BJ (cell line): ENCODE measurements at regions not wholly inside any gene's neighbourhood (a gene's known extent, or its start where the extent isn't known, plus 50 kb on each side); places are given as distances from the start of the nearest gene placed in this dataset.

Experiments
- CTCF ChIA-PET: fragments of 350-600 bp; formaldehyde crosslinking; extraction: SDS; loops from one replicate; lab custom pipeline; 2021; ENCODE audit warnings: antibody characterized with exemption, inconsistent platforms; lab: Yijun Ruan, JAX
- POLR2A ChIA-PET: fragments of 300-600 bp; sonication (Branson Sonifier 250); formaldehyde crosslinking; extraction: SDS; loops from one replicate; lab custom pipeline; 2021; ENCODE audit warnings: antibody characterized with exemption; lab: Charles Lee
- DNase-seq: peaks from one replicate; pipeline ENCODE4 v3.0.0-alpha.2; 2011; ENCODE audit warnings: low read depth
- H3K27me3 ChIP-seq: 2 replicates; pipeline ENCODE4 v1.6.0; 2011; ENCODE audit warnings: low read length; ENCODE audit not compliant: control insufficient read depth, insufficient read depth
- H3K36me3 ChIP-seq: 2 replicates; pipeline ENCODE4 v1.5.1; 2011; ENCODE audit warnings: low read length; ENCODE audit not compliant: control insufficient read depth, insufficient read depth
- H3K4me3 ChIP-seq: 2 replicates; pipeline ENCODE4 v1.5.1; 2011; ENCODE audit warnings: low read depth, mild to moderate bottlenecking, control low read depth, low read length
- TF ChIP-seq, protein P1 (sequence below): IDR thresholded peaks from 2 replicates; pipeline ENCODE4 v1.5.1; 2011; ENCODE audit warnings: low read depth, mild to moderate bottlenecking, control low read depth, inconsistent platforms, low read length, moderate library complexity; ENCODE audit not compliant: insufficient read depth

DNA sequence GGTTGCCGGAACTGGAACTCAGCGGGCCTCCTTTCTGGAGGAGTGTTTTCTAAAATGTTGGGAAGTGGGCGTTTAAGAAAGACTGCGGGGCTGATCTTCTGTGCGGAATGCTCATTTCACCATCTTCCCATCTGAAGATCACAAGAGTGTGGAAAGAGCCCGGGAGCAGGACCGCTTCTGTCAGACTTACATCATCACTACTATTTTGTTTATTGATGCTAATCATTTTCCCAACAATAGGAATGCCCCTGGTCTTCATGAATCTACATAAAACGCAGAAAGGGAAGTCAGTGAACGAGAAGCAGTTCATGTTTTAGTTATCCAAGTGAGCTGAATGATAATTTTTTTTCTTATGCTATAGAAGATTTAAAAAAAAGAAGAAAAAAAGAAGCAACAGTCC lies 447.8 kb upstream of the MKI67 start:
- H3K4me3 ChIP-seq: no peak overlapping the region
- POLR2A ChIA-PET: no interaction called here
- TF ChIP-seq, protein P1, sequence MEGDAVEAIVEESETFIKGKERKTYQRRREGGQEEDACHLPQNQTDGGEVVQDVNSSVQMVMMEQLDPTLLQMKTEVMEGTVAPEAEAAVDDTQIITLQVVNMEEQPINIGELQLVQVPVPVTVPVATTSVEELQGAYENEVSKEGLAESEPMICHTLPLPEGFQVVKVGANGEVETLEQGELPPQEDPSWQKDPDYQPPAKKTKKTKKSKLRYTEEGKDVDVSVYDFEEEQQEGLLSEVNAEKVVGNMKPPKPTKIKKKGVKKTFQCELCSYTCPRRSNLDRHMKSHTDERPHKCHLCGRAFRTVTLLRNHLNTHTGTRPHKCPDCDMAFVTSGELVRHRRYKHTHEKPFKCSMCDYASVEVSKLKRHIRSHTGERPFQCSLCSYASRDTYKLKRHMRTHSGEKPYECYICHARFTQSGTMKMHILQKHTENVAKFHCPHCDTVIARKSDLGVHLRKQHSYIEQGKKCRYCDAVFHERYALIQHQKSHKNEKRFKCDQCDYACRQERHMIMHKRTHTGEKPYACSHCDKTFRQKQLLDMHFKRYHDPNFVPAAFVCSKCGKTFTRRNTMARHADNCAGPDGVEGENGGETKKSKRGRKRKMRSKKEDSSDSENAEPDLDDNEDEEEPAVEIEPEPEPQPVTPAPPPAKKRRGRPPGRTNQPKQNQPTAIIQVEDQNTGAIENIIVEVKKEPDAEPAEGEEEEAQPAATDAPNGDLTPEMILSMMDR: no peak
- no peak for DNase-seq
- no peaks in the 10 kb centered on the region for H3K36me3 ChIP-seq
- CTCF ChIA-PET: no interaction called here
- no peaks in the 10 kb centered on the region for H3K27me3 ChIP-seq

DNA sequence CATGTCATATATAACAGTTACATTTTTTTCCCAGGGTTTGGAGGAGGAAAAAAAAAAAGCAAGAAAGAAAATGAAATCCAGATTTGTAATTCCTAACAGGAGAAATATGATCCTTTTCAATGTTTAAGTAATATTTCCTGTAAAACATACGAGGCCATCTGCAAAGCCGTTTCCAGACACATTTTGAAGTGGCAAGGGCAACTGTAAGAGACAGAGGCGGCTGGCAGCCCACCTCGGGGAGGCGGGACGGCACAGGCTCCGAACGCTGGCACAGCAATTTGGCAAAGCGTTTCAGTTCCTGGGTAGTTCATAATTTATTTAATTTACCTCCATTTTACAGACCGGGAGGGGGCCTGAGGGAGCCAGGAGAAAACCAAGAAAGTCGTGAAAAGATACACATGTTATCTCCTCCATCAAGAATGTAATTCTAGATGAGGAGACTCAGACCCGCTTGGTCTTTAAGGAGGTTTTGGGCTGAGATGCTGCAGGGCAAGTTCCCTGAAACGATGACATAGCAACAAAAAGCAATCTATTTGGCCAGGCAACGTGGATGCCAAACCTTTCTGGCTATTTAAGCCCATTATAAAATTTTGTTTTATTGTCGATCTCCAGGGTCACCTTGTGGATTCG lies 448.5 kb upstream of the MKI67 start:
- CTCF ChIA-PET: no interaction called here
- Histone ChIP-seq H3K27me3 (no peaks in the 10 kb centered on the region), H3K4me3 (no peak overlapping the region), H3K36me3 (no peaks in the 10 kb centered on the region)
- POLR2A ChIA-PET: no interaction called here
- TF ChIP-seq, protein P1: no peak
- no peak for DNase-seq

DNA sequence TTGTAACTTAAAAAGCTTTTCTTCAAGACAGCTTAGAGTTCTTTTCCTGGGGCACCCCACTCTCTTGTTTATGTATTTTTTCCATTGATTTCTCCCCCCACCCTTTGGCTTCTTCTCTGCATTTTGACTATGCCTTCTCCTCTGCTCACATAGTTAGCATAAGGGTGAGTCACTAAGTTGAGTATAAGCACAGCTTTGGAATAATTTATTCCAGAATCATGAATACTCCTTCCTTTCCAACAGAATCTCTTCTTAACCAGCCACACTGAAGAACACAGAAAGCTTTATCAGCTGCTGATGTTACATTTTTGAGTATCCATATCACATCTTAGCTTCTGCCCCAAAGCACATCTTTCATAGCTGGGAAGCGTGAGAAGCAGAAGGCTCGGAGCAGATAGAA lies 449.5 kb upstream of the MKI67 start:
- Histone ChIP-seq H3K4me3 (no peak overlapping the region), H3K36me3 (no peaks in the 10 kb centered on the region), H3K27me3 (no peaks in the 10 kb centered on the region)
- CTCF ChIA-PET: no interaction called here
- TF ChIP-seq, protein P1: no peak
- POLR2A ChIA-PET: no interaction called here
- no peak for DNase-seq

DNA sequence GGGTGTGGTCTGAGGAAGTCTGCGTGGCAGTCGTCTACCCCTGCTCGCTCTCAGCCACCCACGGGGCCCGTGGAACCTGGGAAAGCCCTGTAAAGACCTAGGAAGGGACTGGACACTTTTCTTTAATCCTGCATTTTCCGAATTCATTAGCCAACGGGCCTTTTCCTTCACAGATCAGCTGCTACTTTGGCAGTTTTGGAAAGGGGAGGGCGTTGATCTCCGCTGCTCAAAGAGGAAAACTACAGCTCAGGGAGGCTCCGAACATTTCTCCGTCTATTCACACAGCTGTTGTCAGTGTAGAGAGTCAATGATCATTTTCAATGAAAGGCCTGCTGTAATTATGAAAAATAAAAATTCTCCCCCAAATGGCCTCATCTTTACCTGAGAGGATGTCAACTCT lies 450.1 kb upstream of the MKI67 start:
- TF ChIP-seq, protein P1: no peak
- no peaks in the 10 kb centered on the region for H3K36me3 ChIP-seq
- no peak overlapping the region for H3K4me3 ChIP-seq
- DNase-seq: no peak
- H3K27me3 ChIP-seq: no peaks in the 10 kb centered on the region
- CTCF ChIA-PET: no interaction called here
- POLR2A ChIA-PET: no interaction called here

DNA sequence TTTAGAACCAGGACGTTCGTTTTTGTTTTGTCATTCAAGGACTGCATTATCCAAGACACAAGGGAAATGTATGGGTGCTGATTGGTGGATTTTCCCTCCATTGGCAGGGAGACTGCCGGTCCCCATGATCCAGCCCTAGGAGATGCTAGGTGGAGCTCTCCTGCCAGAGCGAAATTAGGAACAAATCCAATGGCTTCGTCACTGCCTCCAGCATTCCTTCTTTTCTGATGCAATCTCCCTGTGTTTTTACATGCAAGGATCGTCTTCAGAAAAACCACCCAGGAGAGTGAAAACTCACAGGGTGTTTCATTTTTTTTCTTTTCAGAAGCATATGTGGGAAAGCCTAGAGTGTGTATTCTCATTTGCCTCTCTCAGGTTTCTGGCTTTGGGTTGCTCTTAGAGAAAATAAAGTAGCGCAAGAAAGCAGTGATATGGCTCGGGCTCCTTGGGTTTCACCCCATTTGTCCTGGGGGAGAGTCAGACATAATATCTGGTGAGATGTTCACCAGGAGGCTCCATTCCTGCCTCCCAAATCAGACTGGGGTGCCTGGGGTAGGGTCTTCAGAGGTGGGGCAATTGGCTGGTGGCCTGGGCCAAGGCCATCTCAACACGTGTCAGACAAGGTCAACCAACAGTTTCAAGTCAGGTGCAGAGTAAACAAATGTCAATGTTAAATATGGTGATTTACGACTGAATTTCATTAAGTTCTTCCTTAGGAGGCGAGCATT lies 450.9 kb upstream of the MKI67 start:
- CTCF ChIA-PET: no interaction called here
- no peak for DNase-seq
- Histone ChIP-seq H3K4me3 (no peak overlapping the region), H3K36me3 (no peaks in the 10 kb centered on the region), H3K27me3 (no peaks in the 10 kb centered on the region)
- POLR2A ChIA-PET: no interaction called here
- TF ChIP-seq, protein P1: no peak
